HepG2 (cell line): ENCODE measurements at regions not wholly inside any gene's neighbourhood (a gene's known extent, or its start where the extent isn't known, plus 50 kb on each side); places are given as distances from the start of the nearest gene placed in this dataset.

ENCODE experiments used
- ATAC-seq: fragments of 200-7000 bp; cut with Tn5 transposase; 3 replicates; pipeline ENCODE4 v1.9.1; 2020; ENCODE audit warnings: mild to moderate bottlenecking, moderate library complexity
- BruUV-seq: library from RNA; stranded (reverse); fragments of 400-500 nt; replicated peaks from 2 replicates; lab custom pipeline; 2021; lab: Mats Ljungman, UMichigan
- CTCF ChIA-PET: fragments of 300-600 bp; formaldehyde crosslinking; extraction: SDS; loops from one replicate; lab custom pipeline; 2021; ENCODE audit warnings: low total read pairs, inconsistent platforms, low intra/inter-chr PET ratio; lab: Yijun Ruan, JAX
- POLR2A ChIA-PET: fragments of 350-600 bp; sonication (Branson Sonifier 250); formaldehyde crosslinking; loops from one replicate; lab custom pipeline; 2020; ENCODE audit warnings: antibody characterized with exemption, inconsistent platforms; lab: Yijun Ruan, JAX
- DNase-seq: peaks from one replicate; pipeline ENCODE4 v3.0.0-alpha.2; 2015; ENCODE audit warnings: low spot score
- FAIRE-seq: peaks from 3 replicates; lab custom pipeline; 2011; peaks lifted over from hg19 to GRCh38; lab: Jason Lieb, UNC
- H2AFZ ChIP-seq: one replicate; pipeline ENCODE4 v1.6.1; 2011; ENCODE audit warnings: low read length, inconsistent platforms
- H3K27ac ChIP-seq: fragments of 300-600 bp; 3 replicates; pipeline ENCODE4 v1.8.0; 2011; ENCODE audit warnings: mixed run types, mild to moderate bottlenecking, mixed read lengths, low read length, inconsistent platforms; ENCODE audit not compliant: insufficient read depth; ENCODE audit errors: extremely low read length
- H3K27me3 ChIP-seq, 2 experiments: fragments of 200-600 bp in 1 of 2; 2 replicates in 1 of 2; 3 replicates in 1 of 2; pipeline versions ENCODE4 v1.6.0 to v1.8.0; 2011; ENCODE audit warnings: low read length in 2 of 2, mild to moderate bottlenecking in 2 of 2, moderate library complexity in 2 of 2, inconsistent platforms in 1 of 2; ENCODE audit not compliant: insufficient read depth in 2 of 2, control insufficient read depth in 1 of 2
- H3K36me3 ChIP-seq, 2 experiments: fragments of 200-600 bp in 1 of 2; replicated peaks in 1 of 2; 2 replicates in 1 of 2; 3 replicates in 1 of 2; pipeline versions ENCODE4 v1.5.1 to v1.8.0; 2011; ENCODE audit warnings: low read length in 2 of 2, inconsistent platforms in 1 of 2; ENCODE audit not compliant: insufficient read depth in 2 of 2, control insufficient read depth in 1 of 2
- H3K4me1 ChIP-seq: 2 replicates; pipeline ENCODE4 v1.5.1; 2012; ENCODE audit warnings: low read length, inconsistent platforms; ENCODE audit not compliant: insufficient read depth
- H3K4me2 ChIP-seq: 2 replicates; pipeline ENCODE4 v1.6.0; 2011; ENCODE audit warnings: low read depth, low read length, inconsistent platforms
- H3K4me3 ChIP-seq, 3 experiments: fragments of 200-600 bp in 1 of 3; sonication (generic), shearing (Covaris generic) in 1 of 3; replicated peaks in 1 of 3; 2 replicates each; pipeline ENCODE4 v1.5.1; 2011 to 2016; ENCODE audit warnings: low read length in 3 of 3, inconsistent platforms in 2 of 3, low read depth in 2 of 3, mild to moderate bottlenecking in 2 of 3, control low read depth in 1 of 3, mixed read lengths in 1 of 3; ENCODE audit not compliant: insufficient read depth in 1 of 3
- H3K79me2 ChIP-seq: one replicate; pipeline ENCODE4 v1.6.1; 2011; ENCODE audit warnings: low read length, inconsistent platforms; ENCODE audit not compliant: insufficient read depth
- H3K9ac ChIP-seq: 2 replicates; pipeline ENCODE4 v1.6.0; 2011; ENCODE audit warnings: mild to moderate bottlenecking, low read depth, low read length, inconsistent platforms; ENCODE audit not compliant: insufficient read depth
- H3K9me3 ChIP-seq: 2 replicates; pipeline ENCODE4 v1.5.1; 2012; ENCODE audit warnings: mild to moderate bottlenecking, low read length
- H4K20me1 ChIP-seq: 2 replicates; pipeline ENCODE4 v1.6.0; 2011; ENCODE audit warnings: inconsistent platforms, mild to moderate bottlenecking, low read length, moderate library complexity; ENCODE audit not compliant: insufficient read depth
- MBNL3 ChIP-seq: fragments of 250-450 bp; sonication (Bioruptor Pico); conservative IDR thresholded peaks from 2 replicates; pipeline ENCODE4 v1.8.0; 2022; ENCODE audit warnings: mild to moderate bottlenecking, inconsistent platforms
- MED8 ChIP-seq: sonication (generic); formaldehyde crosslinking; IDR thresholded peaks from 2 replicates; pipeline ENCODE4 v1.8.1; 2023; ENCODE audit warnings: mild to moderate bottlenecking, missing genetic modification reagents; ENCODE audit not compliant: insufficient replicate concordance
- NCOA2 ChIP-seq: sonication (generic); formaldehyde crosslinking; IDR thresholded peaks from 2 replicates; pipeline ENCODE4 v1.8.0; 2022; ENCODE audit warnings: inconsistent platforms
- NFKBIZ ChIP-seq: IDR thresholded peaks from 2 replicates; pipeline ENCODE4 v1.6.1; 2018; ENCODE audit warnings: missing genetic modification reagents, missing compliant biosample characterization
- RELA ChIP-seq: sonication (generic); formaldehyde crosslinking; IDR thresholded peaks from 2 replicates; pipeline ENCODE4 v1.4.0; 2020; ENCODE audit warnings: missing genetic modification reagents
- ZNF205 ChIP-seq: IDR thresholded peaks from 2 replicates; pipeline ENCODE4 v1.6.1; 2018; ENCODE audit warnings: missing biosample characterization, missing genetic modification reagents
- ZNF354B ChIP-seq: sonication (generic); formaldehyde crosslinking; IDR thresholded peaks from 2 replicates; pipeline ENCODE4 v1.8.0; 2022; ENCODE audit warnings: mild to moderate bottlenecking, missing genetic modification reagents
- WGBS: methylation state at CpG from one replicate; pipeline ENCODE4 v1.1.6; 2017; ENCODE audit warnings: low lambda C conversion rate; 5-methylcytosine and 5-hydroxymethylcytosine counted together
- in situ Hi-C: cut with HindIII; loops from 2 replicates; pipeline ENCODE4 v1.10.0; 2017; ENCODE audit warnings: low pct_unique_long_range_greater_than_20kb; ENCODE audit not compliant: extremely low pct_ligation_motif_present
- intact Hi-C: fragments of 100-400 bp; cut with micrococcal nuclease; formaldehyde crosslinking; loops from one replicate; pipeline ENCODE4 v1.10.0; 2022; ENCODE audit not compliant: unreplicated experiment
- TF ChIP-seq, protein P1 (sequence below): sonication (generic); formaldehyde crosslinking; IDR thresholded peaks from 2 replicates; pipeline ENCODE4 v1.8.0; 2022; ENCODE audit warnings: mild to moderate bottlenecking, missing genetic modification reagents, moderate library complexity

DNA sequence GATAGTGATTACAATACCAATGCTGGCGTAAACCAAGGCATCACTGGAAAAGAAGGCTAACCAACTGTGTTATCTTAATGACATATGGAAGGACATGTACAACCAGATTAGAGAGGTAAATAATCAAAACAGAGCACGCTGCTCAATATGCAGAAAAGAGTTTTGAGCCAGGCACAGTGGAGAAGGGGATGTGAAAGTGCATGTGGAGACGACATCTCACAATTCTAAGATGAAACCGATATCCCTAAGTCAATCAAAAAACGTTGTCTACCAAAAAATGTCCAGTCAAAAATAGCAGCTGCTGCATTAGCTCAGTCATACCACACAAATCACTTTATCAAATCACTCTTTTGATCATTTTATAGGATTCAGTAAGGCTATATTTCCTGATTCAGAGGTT, 116.3 kb upstream of the OLIG2 start (continued):
- TF ChIP-seq MED8 = no peak
- TF ChIP-seq NCOA2 = no peak
- no peak for TF ChIP-seq MBNL3 (CRISPR knock-in tag)
- TF ChIP-seq NFKBIZ (CRISPR knock-in tag) = no peak
- TF ChIP-seq ZNF354B = no peak
- TF ChIP-seq ZNF205 (CRISPR knock-in tag) = no peak

DNA sequence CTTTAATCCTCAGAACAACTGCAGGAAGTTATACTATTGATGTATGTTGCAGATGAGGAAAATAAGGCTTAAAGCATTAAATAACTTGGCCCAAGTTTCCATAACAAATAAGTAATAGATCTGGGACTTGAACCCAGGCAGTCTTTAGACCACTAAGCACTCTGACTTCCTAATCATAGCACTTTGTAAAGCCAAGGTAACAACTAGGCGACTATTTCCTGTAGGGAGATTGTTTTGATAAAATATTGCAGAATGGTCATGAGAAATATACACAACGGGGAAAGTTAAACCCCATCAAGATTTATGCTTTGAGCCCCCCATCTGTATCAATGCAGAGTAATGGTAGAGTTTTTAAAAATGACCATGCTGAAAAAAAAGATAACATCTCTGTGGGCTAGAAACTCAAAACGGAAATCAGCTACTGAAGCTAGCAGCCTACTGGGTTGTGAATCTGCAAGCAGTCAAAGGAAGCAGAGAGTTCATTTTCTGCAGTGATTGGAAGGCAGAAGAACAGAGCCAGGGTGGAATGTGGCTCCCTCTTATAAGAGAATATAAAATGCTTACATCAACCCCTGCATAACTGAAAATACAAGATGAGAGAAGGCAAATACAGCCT, 111.2 kb upstream of the OLIG2 start:
- DNase-seq (no peak), FAIRE-seq (no peak), ATAC-seq (no peak)
- no peak overlapping the region for H3K4me2 ChIP-seq
- 5% methylated on average over 3 of the region's 3 CpGs for WGBS
- H3K9ac ChIP-seq = no peak overlapping the region
- BruUV-seq = no TSS peak
- no peak overlapping the region for H3K4me3 ChIP-seq
- H3K79me2 ChIP-seq = no peaks in the 10 kb centered on the region
- peaks cover 0 to 9% of the 10 kb centered on the region in 2 experiments; a peak in 3 of 5 replicates for H3K27me3 ChIP-seq
- H2AFZ ChIP-seq = no peak overlapping the region
- H3K9me3 ChIP-seq = no peaks in the 10 kb centered on the region
- no peak for TF ChIP-seq RELA (CRISPR knock-in tag)
- TF ChIP-seq, protein P1, sequence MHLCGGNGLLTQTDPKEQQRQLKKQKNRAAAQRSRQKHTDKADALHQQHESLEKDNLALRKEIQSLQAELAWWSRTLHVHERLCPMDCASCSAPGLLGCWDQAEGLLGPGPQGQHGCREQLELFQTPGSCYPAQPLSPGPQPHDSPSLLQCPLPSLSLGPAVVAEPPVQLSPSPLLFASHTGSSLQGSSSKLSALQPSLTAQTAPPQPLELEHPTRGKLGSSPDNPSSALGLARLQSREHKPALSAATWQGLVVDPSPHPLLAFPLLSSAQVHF (CRISPR knock-in tag) = no peak
- ChIA-PET CTCF (no interaction called here), POLR2A (no interaction called here)
- no peak overlapping the region for H3K27ac ChIP-seq
- in situ Hi-C loops (no loop called here), intact Hi-C loops (no loop called here)
- H4K20me1 ChIP-seq = no peaks in the 10 kb centered on the region
- no peaks in the 10 kb centered on the region for H3K36me3 ChIP-seq
- peaks cover 7% of the 10 kb centered on the region; the same call in 1 of the 2 replicates for H3K4me1 ChIP-seq
